H1 (cell line): ENCODE measurements at regions not wholly inside any gene's neighbourhood (a gene's known extent, or its start where the extent isn't known, plus 50 kb on each side); places are given as distances from the start of the nearest gene placed in this dataset.

Experiments
- CTCF ChIA-PET: fragments of 300-600 bp; sonication (Branson Sonifier 250); formaldehyde crosslinking; loops from one replicate; lab custom pipeline; 2021; ENCODE audit not compliant: partially characterized antibody; lab: Charles Lee
- POLR2A ChIA-PET: fragments of 300-600 bp; sonication (Branson Sonifier 250); formaldehyde crosslinking; loops from one replicate; lab custom pipeline; 2021; ENCODE audit warnings: inconsistent platforms; ENCODE audit not compliant: partially characterized antibody; lab: Charles Lee
- DNase-seq, 2 experiments: peaks; one replicate each; pipeline versions ENCODE4 v3.0.0 to v3.0.0-alpha.2; 2010 to 2022; ENCODE audit warnings: low spot score in 2 of 2, low read depth in 1 of 2, mixed read lengths in 1 of 2
- FAIRE-seq: peaks from 2 replicates; lab custom pipeline; 2011; peaks lifted over from hg19 to GRCh38; lab: Jason Lieb, UNC
- H2AFZ ChIP-seq: 2 replicates; pipeline ENCODE4 v1.8.1; 2012; ENCODE audit warnings: low read length, inconsistent platforms
- H2AK5ac ChIP-seq: 2 replicates; pipeline ENCODE4 v1.6.1; 2013; ENCODE audit warnings: low read depth, low read length
- H2BK120ac ChIP-seq: replicated peaks from 2 replicates; pipeline ENCODE3; 2013; ENCODE audit warnings: low read depth, low read length, inconsistent platforms
- H2BK12ac ChIP-seq: 2 replicates; pipeline ENCODE4 v1.6.1; 2013; ENCODE audit warnings: low read depth, low read length
- H2BK15ac ChIP-seq: 2 replicates; pipeline ENCODE4 v1.6.1; 2013; ENCODE audit warnings: low read length
- H2BK20ac ChIP-seq: 2 replicates; pipeline ENCODE4 v1.6.1; 2013; ENCODE audit warnings: low read length
- H2BK5ac ChIP-seq: 2 replicates; pipeline ENCODE4 v1.6.1; 2013; ENCODE audit warnings: low read depth, low read length
- H3K14ac ChIP-seq: 2 replicates; pipeline ENCODE4 v1.6.1; 2013; ENCODE audit warnings: inconsistent platforms; ENCODE audit not compliant: insufficient read length
- H3K18ac ChIP-seq: 2 replicates; pipeline ENCODE4 v1.6.1; 2013; ENCODE audit warnings: low read length; ENCODE audit errors: extremely low read depth
- H3K23ac ChIP-seq: 2 replicates; pipeline ENCODE4 v1.6.1; 2013; ENCODE audit warnings: inconsistent platforms; ENCODE audit not compliant: insufficient read length
- H3K23me2 ChIP-seq: 2 replicates; pipeline ENCODE4 v1.6.1; 2013; ENCODE audit warnings: low read depth, low read length
- H3K27ac ChIP-seq: 2 replicates; pipeline ENCODE4 v1.6.1; 2011; ENCODE audit warnings: low read depth, low read length, inconsistent platforms
- H3K27me3 ChIP-seq, 4 experiments: replicated peaks in 1 of 4; 1 replicate in 1 of 4; 2 replicates in 3 of 4; pipeline versions ENCODE4 v1.6.1 to v1.8.1; 2011 to 2013; ENCODE audit warnings: low read length in 3 of 4, mild to moderate bottlenecking in 3 of 4, inconsistent platforms in 2 of 4, mixed read lengths in 2 of 4, moderate library complexity in 1 of 4; ENCODE audit not compliant: control insufficient read depth in 3 of 4, insufficient read depth in 3 of 4; ENCODE audit errors: extremely low read depth in 1 of 4
- H3K36me3 ChIP-seq, 4 experiments: 2 replicates each; pipeline versions ENCODE4 v1.6.1 to v1.8.1; 2011 to 2013; ENCODE audit warnings: mild to moderate bottlenecking in 4 of 4, low read length in 3 of 4, moderate library complexity in 2 of 4, control low read depth in 1 of 4, inconsistent platforms in 1 of 4; ENCODE audit not compliant: insufficient read depth in 4 of 4, control insufficient read depth in 2 of 4
- H3K4ac ChIP-seq: replicated peaks from 2 replicates; pipeline ENCODE3; 2013; ENCODE audit warnings: low read length, low read depth, mixed read lengths, inconsistent platforms; ENCODE audit not compliant: insufficient read length
- H3K4me1 ChIP-seq, 4 experiments: replicated peaks in 1 of 4; 1 replicate in 1 of 4; 2 replicates in 3 of 4; pipeline versions ENCODE4 v1.6.1 to v1.8.1; 2011 to 2013; ENCODE audit warnings: low read length in 3 of 4, inconsistent platforms in 2 of 4, mixed read lengths in 1 of 4; ENCODE audit not compliant: insufficient read depth in 4 of 4, control insufficient read depth in 3 of 4
- H3K4me2 ChIP-seq, 2 experiments: 2 replicates each; pipeline versions ENCODE4 v1.6.1 to v1.8.1; 2011 to 2013; ENCODE audit warnings: low read depth in 2 of 2, low read length in 2 of 2, control low read depth in 1 of 2, inconsistent platforms in 1 of 2, mild to moderate bottlenecking in 1 of 2; ENCODE audit not compliant: insufficient read depth in 1 of 2
- H3K4me3 ChIP-seq, 4 experiments: fragments of 200-600, 300-600 bp in 1 of 4; sonication (generic), shearing (Covaris generic), sonication (Bioruptor Twin) in 1 of 4; 2 replicates each; pipeline versions ENCODE4 v1.5.1 to v1.8.1; 2011 to 2016; ENCODE audit warnings: low read length in 4 of 4, low read depth in 3 of 4, control low read depth in 2 of 4, inconsistent platforms in 2 of 4, mild to moderate bottlenecking in 2 of 4, mixed read lengths in 1 of 4, moderate library complexity in 1 of 4; ENCODE audit not compliant: insufficient read depth in 2 of 4; ENCODE audit errors: extremely low read depth in 1 of 4
- H3K56ac ChIP-seq: replicated peaks from 2 replicates; pipeline ENCODE3; 2013; ENCODE audit warnings: low read depth, mild to moderate bottlenecking, mixed read lengths, low read length, inconsistent platforms; ENCODE audit not compliant: insufficient read length
- H3K79me1 ChIP-seq: 2 replicates; pipeline ENCODE4 v1.6.1; 2013; ENCODE audit warnings: low read depth, low read length, control low read depth
- H3K79me2 ChIP-seq, 2 experiments: 2 replicates each; pipeline versions ENCODE4 v1.6.1 to v1.8.1; 2012 to 2013; ENCODE audit warnings: low read length in 2 of 2, mild to moderate bottlenecking in 2 of 2, inconsistent platforms in 1 of 2; ENCODE audit not compliant: insufficient read depth in 2 of 2, control insufficient read depth in 1 of 2
- H3K9ac ChIP-seq, 4 experiments: replicated peaks in 1 of 4; 1 replicate in 1 of 4; 2 replicates in 3 of 4; pipeline versions ENCODE4 v1.6.1 to v1.8.1; 2011 to 2013; ENCODE audit warnings: low read depth in 3 of 4, low read length in 3 of 4, control low read depth in 2 of 4, mild to moderate bottlenecking in 2 of 4, moderate library complexity in 2 of 4, inconsistent platforms in 1 of 4; ENCODE audit errors: extremely low read depth in 1 of 4
- H3K9me3 ChIP-seq, 2 experiments: 2 replicates each; pipeline versions ENCODE4 v1.6.1 to v1.8.1; 2012 to 2013; ENCODE audit warnings: mild to moderate bottlenecking in 2 of 2, moderate library complexity in 2 of 2, control low read depth in 1 of 2, inconsistent platforms in 1 of 2, low read depth in 1 of 2, low read length in 1 of 2, mixed read lengths in 1 of 2; ENCODE audit not compliant: insufficient read depth in 2 of 2
- H4K20me1 ChIP-seq, 2 experiments: replicated peaks in 1 of 2; 2 replicates each; pipeline versions ENCODE3 to v1.8.1; 2011 to 2013; ENCODE audit warnings: inconsistent platforms in 2 of 2, low read length in 2 of 2, mild to moderate bottlenecking in 1 of 2; ENCODE audit not compliant: insufficient read depth in 2 of 2, control insufficient read depth in 1 of 2
- H4K5ac ChIP-seq: 2 replicates; pipeline ENCODE4 v1.6.1; 2013; ENCODE audit warnings: low read length, low read depth, mixed read lengths, inconsistent platforms; ENCODE audit not compliant: insufficient read length
- H4K8ac ChIP-seq: 2 replicates; pipeline ENCODE4 v1.8.0; 2013; ENCODE audit warnings: mild to moderate bottlenecking, moderate library complexity, low read length, inconsistent platforms; ENCODE audit not compliant: insufficient read depth; ENCODE audit errors: extremely low read depth
- H4K91ac ChIP-seq: replicated peaks from 2 replicates; pipeline ENCODE3; 2013; ENCODE audit warnings: low read length, mixed read lengths, inconsistent platforms; ENCODE audit not compliant: insufficient read length
- CBX5 ChIP-seq: fragments of 300-800, 300-1000 bp; sonication (generic); IDR thresholded peaks from 2 replicates; pipeline ENCODE4 v1.7.1; 2016; ENCODE audit warnings: antibody characterized with exemption, low read length, low read depth
- CHD2 ChIP-seq: IDR thresholded peaks from 2 replicates; pipeline ENCODE4 v1.6.1; 2012; ENCODE audit warnings: low read length, improper control_type of control experiment
- FOSL1 ChIP-seq: IDR thresholded peaks from 2 replicates; pipeline ENCODE4 v1.6.1; 2011; ENCODE audit warnings: mild to moderate bottlenecking, low read depth, low read length, moderate library complexity; ENCODE audit not compliant: insufficient read depth
- MAX ChIP-seq: IDR thresholded peaks from 2 replicates; pipeline ENCODE4 v1.6.1; 2012; ENCODE audit warnings: inconsistent platforms
- POLR2AphosphoS5 ChIP-seq: IDR thresholded peaks from 2 replicates; pipeline ENCODE4 v1.6.1; 2011; ENCODE audit warnings: low read depth, low read length
- SAP30 ChIP-seq: fragments of 300-600 bp; sonication (generic); IDR thresholded peaks from 2 replicates; pipeline ENCODE4 v1.7.1; 2012; ENCODE audit warnings: low read length, moderate library complexity, mild to moderate bottlenecking, inconsistent platforms; ENCODE audit not compliant: insufficient read depth, insufficient replicate concordance
- SP1 ChIP-seq: IDR thresholded peaks from 2 replicates; pipeline ENCODE4 v1.6.1; 2011; ENCODE audit warnings: low read depth, low read length
- WGBS, 2 experiments: shearing (Covaris generic) in 1 of 2; methylation state at CpG; one replicate each; pipeline versions ENCODE4 v1.1.6 to v1.1.7; 2013 to 2015; ENCODE audit warnings: low lambda C conversion rate in 2 of 2, mixed read lengths in 2 of 2, inconsistent platforms in 1 of 2, low coverage in 1 of 2, missing lambda C conversion rate in 1 of 2; ENCODE audit not compliant: insufficient replicate concordance in 2 of 2, insufficient coverage in 1 of 2, insufficient read length in 1 of 2; ENCODE audit errors: extremely low coverage in 1 of 2, missing lambda C conversion rate in 1 of 2; 5-methylcytosine and 5-hydroxymethylcytosine counted together

GRCh38 chr7:142451817-142452216 is 194.0 kb upstream of the PRSS58 start:
- Histone ChIP-seq H3K23ac (no peak overlapping the region), H4K20me1 (no peaks in the 10 kb centered on the region), H3K4ac (no peak overlapping the region), H3K18ac (no peak overlapping the region), H3K56ac (no peak overlapping the region), H2BK15ac (no peak overlapping the region), H3K23me2 (no peaks in the 10 kb centered on the region), H2AFZ (no peak overlapping the region), H4K91ac (no peak overlapping the region), H3K4me1 (no peaks in the 10 kb centered on the region), H3K4me2 (no peak overlapping the region), H4K5ac (no peak overlapping the region), H4K8ac (no peak overlapping the region), H2BK120ac (no peak overlapping the region), H3K4me3 (no peak overlapping the region), H2BK20ac (no peak overlapping the region), H2BK12ac (no peak overlapping the region), H3K36me3 (no peaks in the 10 kb centered on the region), H2AK5ac (no peak overlapping the region), H3K79me1 (no peaks in the 10 kb centered on the region), H3K9ac (no peak overlapping the region), H3K79me2 (no peaks in the 10 kb centered on the region), H2BK5ac (no peak overlapping the region), H3K14ac (no peak overlapping the region), H3K27ac (no peak overlapping the region), H3K9me3 (no peaks in the 10 kb centered on the region), H3K27me3 (no peaks in the 10 kb centered on the region)
- DNase-seq (no peak), FAIRE-seq (no peak)
- TF ChIP-seq CBX5 (no peak), SP1 (no peak), FOSL1 (no peak), MAX (no peak), POLR2AphosphoS5 (no peak), CHD2 (no peak), SAP30 (no peak)
- CTCF ChIA-PET: interaction anchor here (0.6 to 15.1 kb wide), 9 partner anchors 6 to 136 kb away, joined by 3 to 260 read pairs (median 6); no protein-coding TSS in a partner anchor
- POLR2A ChIA-PET: no interaction called here
- 92% methylated on average over 4 of the region's 4 CpGs; no CpG with 5 or more reads in 1 of the 2 experiments for WGBS, 2 experiments
